Activated CD4-positive, alpha-beta T cell treated with anti-CD3 and anti-CD28 coated beads, Interleukin-2, amount 10 ng/mL, durations not matched to agents 24 days and 14 days (primary cell): ENCODE measurements at regions not wholly inside any gene's neighbourhood (a gene's known extent, or its start where the extent isn't known, plus 50 kb on each side); places are given as distances from the start of the nearest gene placed in this dataset.

Experiments used
- DNase-seq: peaks from one replicate; pipeline ENCODE4 v3.0.0; 2022
- H3K27ac Mint-ChIP-seq: one replicate; pipeline ENCODE4 v1.8.0; 2022; ENCODE audit warnings: mild to moderate bottlenecking, mixed read lengths
- H3K27me3 Mint-ChIP-seq: one replicate; pipeline ENCODE4 v1.8.0; 2022; ENCODE audit warnings: mixed read lengths
- H3K36me3 Mint-ChIP-seq: one replicate; pipeline ENCODE4 v1.8.0; 2022; ENCODE audit warnings: low read depth, mild to moderate bottlenecking, mixed read lengths
- H3K4me1 Mint-ChIP-seq: one replicate; pipeline ENCODE4 v1.8.0; 2021; ENCODE audit warnings: mixed read lengths
- H3K4me3 Mint-ChIP-seq: one replicate; pipeline ENCODE4 v1.8.0; 2022; ENCODE audit warnings: mild to moderate bottlenecking, moderate library complexity, mixed read lengths
- H3K9me3 Mint-ChIP-seq: one replicate; pipeline ENCODE4 v1.8.0; 2021; ENCODE audit warnings: mixed read lengths
- intact Hi-C: fragments of 100-400 bp; cut with micrococcal nuclease; formaldehyde crosslinking; loops from one replicate; pipeline ENCODE4 v1.15.1; 2023

DNA sequence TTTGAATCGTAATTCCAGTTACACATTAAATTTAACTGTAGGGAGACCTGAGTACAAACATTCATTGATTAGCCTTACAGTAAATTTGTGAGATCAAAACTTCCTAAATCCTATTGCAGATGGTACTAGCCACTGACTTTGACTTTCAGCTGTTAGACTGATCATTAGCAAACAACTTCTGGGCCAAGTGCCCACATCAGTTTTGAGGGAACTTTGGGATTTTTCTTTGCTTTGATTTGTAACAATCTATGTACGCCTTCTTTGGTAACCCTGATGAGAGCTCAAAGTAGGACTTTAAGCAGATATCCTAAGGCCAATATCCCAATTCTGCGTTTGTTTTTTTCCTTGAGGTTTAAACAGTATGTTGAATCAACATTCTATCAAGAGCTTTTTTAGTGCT is 131.5 kb downstream of the DLEU7 start:
- intact Hi-C loops = loop anchor here (10.0 kb wide), 1 partner anchor 203 kb away; no protein-coding TSS in a partner anchor
- peaks cover 15% of the 10 kb centered on the region for H3K4me1 Mint-ChIP-seq
- peaks cover 21% of the 10 kb centered on the region for H3K27me3 Mint-ChIP-seq

DNA sequence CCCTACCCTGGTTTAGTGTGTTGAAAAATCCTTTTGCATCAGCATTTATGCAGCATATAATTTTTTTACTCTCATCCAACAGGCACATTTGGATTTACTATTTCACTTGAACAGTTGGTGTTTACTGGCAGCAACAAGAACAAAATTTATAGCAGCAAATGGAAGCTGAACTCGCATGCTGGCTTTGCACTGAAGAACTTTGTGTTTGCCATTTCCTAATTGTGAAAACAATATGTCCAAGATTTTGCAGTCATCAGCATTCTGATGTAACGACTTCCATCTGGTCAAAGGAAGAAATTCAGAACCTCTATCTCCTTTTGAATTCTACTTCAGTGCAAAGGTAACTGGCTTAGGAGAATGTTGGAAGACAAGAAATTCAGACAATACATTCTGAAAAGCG is 131.0 kb downstream of the DLEU7 start:
- DNase-seq = no peak
- intact Hi-C loops = loop anchor here (10.0 kb wide), 1 partner anchor 202 kb away; no protein-coding TSS in a partner anchor
- H3K4me1 Mint-ChIP-seq = peaks cover 15% of the 10 kb centered on the region
- H3K9me3 Mint-ChIP-seq = peaks cover 3% of the 10 kb centered on the region
- H3K27ac Mint-ChIP-seq = no peak overlapping the region
- no peak overlapping the region for H3K4me3 Mint-ChIP-seq
- H3K27me3 Mint-ChIP-seq = peaks cover 23% of the 10 kb centered on the region
- H3K36me3 Mint-ChIP-seq = no peaks in the 10 kb centered on the region

More for the DNA sequence above, 131.5 kb downstream of the DLEU7 start:
- Mint-ChIP-seq H3K27ac (no peak overlapping the region), H3K4me3 (no peak overlapping the region), H3K36me3 (no peaks in the 10 kb centered on the region), H3K9me3 (peaks cover under 1% of the 10 kb centered on the region)
- no peak for DNase-seq

DNA sequence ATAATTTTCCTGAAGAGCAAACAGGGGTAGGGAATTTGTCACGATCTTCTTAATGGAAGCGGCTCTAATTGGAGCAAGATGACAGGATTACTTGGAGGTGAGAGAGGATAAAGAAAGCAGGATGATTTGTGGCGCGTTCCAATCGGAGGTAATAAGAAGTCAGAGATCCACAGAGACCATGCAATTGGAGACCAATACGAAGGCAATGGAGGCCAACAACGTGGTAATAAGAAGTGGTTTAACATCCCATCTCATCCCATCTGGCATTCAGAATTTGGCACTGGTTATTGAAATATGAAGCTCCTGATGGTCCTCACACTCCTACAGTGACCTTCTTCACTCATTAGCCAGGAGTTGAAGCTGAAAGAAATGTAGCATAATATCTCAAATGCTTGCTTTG is 130.6 kb downstream of the DLEU7 start:
- peaks cover 23% of the 10 kb centered on the region for H3K27me3 Mint-ChIP-seq
- no peak overlapping the region for H3K27ac Mint-ChIP-seq
- H3K4me3 Mint-ChIP-seq = no peak overlapping the region
- intact Hi-C loops = loop anchor here (10.0 kb wide), 1 partner anchor 202 kb away; no protein-coding TSS in a partner anchor
- no peaks in the 10 kb centered on the region for H3K36me3 Mint-ChIP-seq
- H3K9me3 Mint-ChIP-seq = peaks cover 3% of the 10 kb centered on the region
- H3K4me1 Mint-ChIP-seq = peaks cover 15% of the 10 kb centered on the region
- no peak for DNase-seq

DNA sequence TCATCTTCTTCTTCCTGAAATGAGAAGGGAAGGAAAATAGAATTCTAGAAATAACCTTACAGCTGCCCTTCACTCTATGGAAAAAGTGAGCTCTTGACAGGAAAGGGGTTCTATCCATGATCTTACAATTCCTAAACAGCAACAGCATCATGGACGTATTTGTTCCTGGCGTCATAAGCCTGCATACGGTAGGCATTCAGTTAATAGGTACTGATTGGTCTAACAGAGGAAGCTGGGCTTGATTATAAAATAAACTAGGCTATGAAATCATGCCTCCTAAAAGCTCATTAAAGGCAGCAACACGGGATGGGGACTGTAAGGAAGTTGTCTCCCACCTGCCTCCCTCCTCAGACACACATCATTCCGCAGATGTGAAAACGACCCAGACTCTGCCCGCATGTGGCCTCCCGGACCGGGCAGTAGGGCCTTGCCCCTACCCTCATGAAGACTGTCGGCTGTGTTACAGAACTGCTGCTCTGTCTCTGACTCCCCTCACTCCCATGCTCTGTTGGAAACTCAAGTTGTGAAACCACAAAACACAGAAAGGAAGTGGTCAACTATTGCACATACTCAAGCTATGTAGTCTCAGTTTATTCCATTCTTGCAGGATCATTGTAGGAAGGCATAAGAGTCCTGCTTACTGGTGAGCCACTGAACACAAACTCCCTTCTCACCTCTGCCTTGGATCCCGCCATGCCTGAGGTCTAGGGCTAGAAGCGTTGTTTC is 129.8 kb downstream of the DLEU7 start:
- intact Hi-C loops = loop anchor here (1.0 to 10.0 kb wide), 2 partner anchors 42 to 201 kb away; no protein-coding TSS in a partner anchor
- Mint-ChIP-seq H3K27me3 (peaks cover 21% of the 10 kb centered on the region), H3K9me3 (peaks cover 6% of the 10 kb centered on the region), H3K4me1 (peaks cover 15% of the 10 kb centered on the region), H3K4me3 (peak overlapping the region; percentile 66), H3K27ac (peak overlapping the region; percentile 23), H3K36me3 (peaks cover 2% of the 10 kb centered on the region)
- peak; percentile 79 for DNase-seq

DNA sequence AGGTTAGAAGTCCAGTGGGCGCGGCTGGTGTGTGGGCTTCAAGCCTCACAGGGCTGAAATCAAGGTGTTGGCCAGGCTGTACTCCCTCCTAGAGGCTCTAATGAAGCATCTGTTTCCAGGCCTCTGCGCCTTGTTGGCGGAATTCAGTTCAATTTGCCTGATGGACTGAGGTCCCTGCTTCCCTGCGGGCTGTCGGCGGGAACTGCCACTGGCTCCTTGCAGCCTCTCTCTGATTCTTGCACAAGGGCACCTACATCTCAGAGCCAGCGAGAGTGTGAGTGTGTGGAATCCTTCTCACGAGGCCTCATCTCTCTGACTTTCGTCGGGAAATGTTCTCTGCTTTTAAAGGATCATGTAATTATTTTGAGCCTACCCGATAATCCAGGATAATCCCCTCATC is 128.6 kb downstream of the DLEU7 start:
- H3K4me3 Mint-ChIP-seq = no peak overlapping the region
- no peak overlapping the region for H3K27ac Mint-ChIP-seq
- peaks cover 2% of the 10 kb centered on the region for H3K36me3 Mint-ChIP-seq
- peaks cover 15% of the 10 kb centered on the region for H3K4me1 Mint-ChIP-seq
- H3K27me3 Mint-ChIP-seq = peaks cover 24% of the 10 kb centered on the region
- intact Hi-C loops = loop anchor here (1.0 to 10.0 kb wide), 2 partner anchors 40 to 200 kb away; no protein-coding TSS in a partner anchor
- peaks cover 7% of the 10 kb centered on the region for H3K9me3 Mint-ChIP-seq
- no peak for DNase-seq

DNA sequence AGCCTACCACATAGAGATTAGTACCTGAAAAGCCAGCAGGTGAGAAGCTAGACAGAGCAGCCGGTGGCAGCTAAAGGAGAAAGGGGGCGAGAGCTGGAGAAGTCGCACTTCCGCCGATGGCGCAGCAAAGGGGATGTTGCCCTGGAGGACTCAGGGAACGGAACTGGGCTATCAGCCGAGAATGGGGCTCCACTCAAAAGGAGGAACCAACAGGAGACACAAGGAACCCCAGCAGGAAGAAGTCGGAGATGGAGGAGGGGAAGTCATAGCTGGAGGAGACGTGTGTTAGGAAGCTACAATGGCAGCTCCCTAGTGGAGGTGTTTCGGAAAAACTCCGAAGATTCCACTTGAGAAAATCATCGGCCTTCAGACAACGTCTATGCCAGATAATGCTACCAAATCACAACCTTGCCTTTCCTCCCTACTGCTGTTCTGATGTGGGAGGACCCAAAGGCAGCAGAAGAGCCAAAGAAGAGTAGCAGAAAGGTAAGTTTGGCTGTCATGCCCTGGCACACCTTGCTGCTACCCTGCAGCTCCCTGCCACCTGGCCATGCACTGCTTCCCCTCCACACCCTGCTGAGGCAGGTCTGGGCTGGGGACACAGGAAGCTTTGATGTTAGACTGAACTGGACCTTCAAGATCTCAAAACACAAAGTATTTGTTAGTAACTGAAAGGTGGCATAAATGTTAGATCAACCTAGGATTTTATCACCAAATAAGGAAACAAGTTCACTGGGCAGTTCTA is 127.9 kb downstream of the DLEU7 start:
- H3K27ac Mint-ChIP-seq = no peak overlapping the region
- H3K9me3 Mint-ChIP-seq = peaks cover 7% of the 10 kb centered on the region

DNA sequence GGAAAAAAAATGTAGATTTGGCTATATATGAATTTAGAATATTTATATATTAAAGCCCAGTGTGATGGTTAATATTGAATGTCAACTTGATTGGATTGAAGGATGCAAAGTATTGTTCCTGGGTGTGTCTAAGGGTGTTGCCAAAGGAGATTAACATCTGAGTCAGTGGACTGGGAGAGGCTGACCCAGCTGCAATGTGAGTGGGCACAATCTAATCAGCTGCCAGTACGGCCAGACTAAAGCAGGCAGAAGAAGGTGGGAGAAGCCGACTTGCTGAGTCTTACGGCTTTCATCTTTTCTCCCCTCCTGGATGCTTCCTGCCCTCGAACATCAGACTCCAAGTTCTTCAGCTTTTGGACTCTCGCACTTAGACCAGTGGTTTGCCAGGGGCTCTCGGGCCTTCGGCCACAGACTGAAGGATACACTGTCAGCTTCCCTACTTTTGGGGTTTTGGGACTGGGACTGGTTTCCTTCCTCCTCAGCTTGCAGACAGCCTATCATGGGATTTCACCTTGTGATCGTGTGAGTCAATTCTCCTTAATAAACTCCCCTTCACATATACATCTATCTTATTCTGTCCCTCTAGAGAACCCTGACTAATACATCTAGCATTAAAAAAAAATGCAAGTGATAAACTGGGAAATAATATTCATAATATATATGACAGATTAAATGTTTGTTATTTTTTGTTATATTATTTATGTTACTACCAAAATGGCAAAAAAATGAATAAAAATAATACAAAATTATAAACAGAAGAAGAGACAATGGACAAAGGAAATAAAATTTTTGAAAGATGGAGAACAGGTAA is 122.4 kb downstream of the DLEU7 start:
- H3K9me3 Mint-ChIP-seq = peaks cover 7% of the 10 kb centered on the region
- H3K36me3 Mint-ChIP-seq = peaks cover 2% of the 10 kb centered on the region

More for the DNA sequence above, 127.9 kb downstream of the DLEU7 start:
- Mint-ChIP-seq H3K27me3 (peaks cover 30% of the 10 kb centered on the region), H3K4me3 (no peak overlapping the region), H3K36me3 (peaks cover 2% of the 10 kb centered on the region), H3K4me1 (peaks cover 15% of the 10 kb centered on the region)
- DNase-seq = no peak
- intact Hi-C loops = loop anchor here (10.0 kb wide), 1 partner anchor 199 kb away; no protein-coding TSS in a partner anchor

DNA sequence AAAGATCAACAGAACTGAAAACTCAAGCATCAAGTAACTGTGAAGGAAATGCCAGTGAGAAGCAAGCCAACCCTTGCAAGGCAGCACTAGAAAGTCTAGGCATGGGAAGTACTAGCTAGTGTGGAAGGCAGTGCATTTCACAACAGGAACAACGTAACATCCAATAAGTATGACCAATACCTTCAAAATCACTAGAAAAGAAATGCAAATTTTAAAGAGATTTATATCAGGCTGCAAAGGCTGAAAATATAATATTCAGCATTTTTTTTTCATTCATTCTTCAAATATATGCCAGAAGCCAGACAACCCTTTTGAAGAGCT is 121.9 kb downstream of the DLEU7 start:
- no peak overlapping the region for H3K27ac Mint-ChIP-seq
- no peak overlapping the region for H3K4me3 Mint-ChIP-seq
- no peaks in the 10 kb centered on the region for H3K4me1 Mint-ChIP-seq
- peaks cover 2% of the 10 kb centered on the region for H3K36me3 Mint-ChIP-seq
- H3K27me3 Mint-ChIP-seq = peaks cover 26% of the 10 kb centered on the region
- H3K9me3 Mint-ChIP-seq = peaks cover 7% of the 10 kb centered on the region
- intact Hi-C loops = no loop called here
- DNase-seq = no peak

More for the DNA sequence above, 122.4 kb downstream of the DLEU7 start:
- Mint-ChIP-seq H3K27ac (no peak overlapping the region), H3K4me3 (no peak overlapping the region), H3K4me1 (no peaks in the 10 kb centered on the region), H3K27me3 (peaks cover 24% of the 10 kb centered on the region)
- intact Hi-C loops = no loop called here
- no peak for DNase-seq

DNA sequence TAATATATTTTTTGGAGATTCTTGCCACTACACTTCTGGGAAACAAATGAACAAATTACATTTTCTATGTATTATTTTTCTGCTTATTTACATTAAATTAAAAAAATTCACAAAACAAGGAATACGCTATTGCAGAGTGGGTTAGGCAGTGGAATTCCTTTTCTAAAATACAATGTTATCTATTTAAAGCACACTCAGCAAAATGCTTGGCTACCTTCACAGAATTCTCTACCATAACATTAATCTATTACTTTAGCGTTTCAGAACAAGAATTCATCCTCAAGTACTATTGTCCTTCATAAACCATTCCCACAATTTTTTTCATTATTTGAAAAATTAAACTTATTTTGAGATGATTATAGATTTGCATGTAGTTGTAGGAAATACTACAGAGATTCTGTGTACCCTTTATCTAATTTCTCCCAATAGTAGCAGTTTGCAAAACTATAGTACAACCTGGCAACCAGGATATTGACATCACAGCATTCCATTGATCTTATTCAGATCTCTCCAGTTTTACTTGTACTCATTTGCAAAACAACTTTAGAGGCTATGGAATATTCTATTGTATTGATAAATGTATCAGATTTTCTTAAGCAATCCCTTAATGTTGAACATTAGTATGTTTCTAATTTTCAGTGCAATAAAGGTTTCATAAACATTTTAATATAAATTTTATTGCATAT is 120.9 kb downstream of the DLEU7 start:
- Mint-ChIP-seq H3K27ac (no peak overlapping the region), H3K4me1 (no peaks in the 10 kb centered on the region), H3K36me3 (peaks cover 2% of the 10 kb centered on the region), H3K4me3 (no peak overlapping the region), H3K27me3 (peaks cover 25% of the 10 kb centered on the region), H3K9me3 (peaks cover 3% of the 10 kb centered on the region)
- intact Hi-C loops = no loop called here
- no peak for DNase-seq

DNA sequence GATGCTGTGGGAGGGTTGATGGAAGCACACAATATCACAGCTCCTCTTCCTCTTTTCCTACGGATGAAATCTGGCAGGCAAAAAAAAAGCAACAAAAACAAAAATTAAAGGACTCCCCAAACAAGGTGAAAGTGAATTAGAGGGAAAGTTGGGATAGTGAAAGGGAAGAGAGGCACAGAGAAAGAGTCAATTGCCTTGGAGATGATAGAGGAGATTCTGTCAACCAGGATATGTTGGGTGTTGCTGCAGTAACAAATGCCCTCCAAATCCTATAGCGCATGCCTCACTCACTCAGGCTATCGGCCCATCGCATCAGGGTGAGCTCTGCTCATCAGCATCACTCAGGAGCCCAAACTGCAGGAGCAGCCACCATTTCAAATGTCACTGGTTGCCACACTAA is 119.1 kb downstream of the DLEU7 start:
- DNase-seq = no peak
- H3K27me3 Mint-ChIP-seq = peaks cover 23% of the 10 kb centered on the region
- H3K27ac Mint-ChIP-seq = no peak overlapping the region
- H3K4me3 Mint-ChIP-seq = no peak overlapping the region
- peaks cover 4% of the 10 kb centered on the region for H3K9me3 Mint-ChIP-seq
- no peaks in the 10 kb centered on the region for H3K4me1 Mint-ChIP-seq
- intact Hi-C loops = no loop called here
- no peaks in the 10 kb centered on the region for H3K36me3 Mint-ChIP-seq

DNA sequence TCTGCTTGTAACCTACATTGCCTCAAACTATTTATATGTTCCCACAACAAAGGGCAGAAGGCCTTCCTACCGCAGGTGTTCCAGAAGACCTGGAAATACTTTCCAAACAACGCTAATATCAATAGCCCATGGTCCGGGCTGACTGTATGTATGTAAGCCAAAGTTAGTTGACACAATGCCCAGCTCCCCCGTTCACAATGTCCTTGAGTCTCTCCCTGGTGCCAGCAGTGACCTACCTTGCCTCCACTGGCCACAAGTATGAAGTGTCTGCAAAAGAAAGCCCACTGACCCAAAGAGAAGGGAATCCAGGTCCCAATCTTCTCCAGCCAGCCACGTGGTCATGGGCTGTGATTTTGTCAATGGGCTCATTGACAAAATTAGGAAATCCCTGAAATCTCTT is 118.6 kb downstream of the DLEU7 start:
- no peaks in the 10 kb centered on the region for H3K4me1 Mint-ChIP-seq
- peaks cover 21% of the 10 kb centered on the region for H3K27me3 Mint-ChIP-seq
- no peak for DNase-seq
- H3K36me3 Mint-ChIP-seq = peaks cover under 1% of the 10 kb centered on the region
- intact Hi-C loops = no loop called here
- H3K4me3 Mint-ChIP-seq = no peak overlapping the region
- no peak overlapping the region for H3K27ac Mint-ChIP-seq
- H3K9me3 Mint-ChIP-seq = peaks cover 4% of the 10 kb centered on the region

DNA sequence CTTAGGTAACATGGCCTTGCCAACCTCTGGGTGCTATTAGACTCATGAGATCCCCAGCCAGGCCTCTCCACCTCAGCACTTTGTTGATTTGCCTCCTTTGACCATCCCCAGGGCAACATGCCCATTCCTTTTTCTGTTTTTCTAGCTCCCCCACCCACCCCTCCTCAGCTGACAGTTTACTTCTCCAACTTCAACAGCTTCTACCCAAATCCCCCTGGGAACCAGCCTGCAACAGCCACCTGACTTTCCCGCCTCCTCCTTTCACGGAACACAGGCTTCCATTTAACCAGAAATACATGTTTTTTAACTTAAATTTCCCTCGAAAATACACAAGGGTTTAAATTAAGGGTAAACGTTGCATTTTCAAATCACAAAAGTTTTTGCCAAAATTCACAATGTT is 117.3 kb downstream of the DLEU7 start:
- H3K9me3 Mint-ChIP-seq = peaks cover 10% of the 10 kb centered on the region

DNA sequence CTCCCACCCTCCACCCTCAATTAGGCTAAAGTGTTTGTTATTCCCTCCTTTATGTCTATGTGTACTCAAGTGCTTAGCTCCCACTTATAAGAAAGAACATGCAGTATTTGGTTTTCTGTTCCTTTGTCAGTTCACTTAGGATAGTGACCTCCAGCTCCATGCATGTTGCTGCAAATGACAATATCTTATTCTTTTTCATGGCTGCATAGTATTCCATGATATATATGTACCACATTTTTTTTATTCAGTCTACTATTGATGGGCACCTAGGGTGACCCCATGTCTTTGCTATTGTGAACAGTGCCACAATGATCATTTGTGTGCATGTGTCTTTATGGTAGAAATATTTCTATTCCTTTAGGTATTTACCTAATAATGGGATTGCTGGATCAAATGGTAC is 114.3 kb downstream of the DLEU7 start:
- intact Hi-C loops = no loop called here
- H3K4me1 Mint-ChIP-seq = peaks cover 4% of the 10 kb centered on the region
- DNase-seq = no peak
- H3K27ac Mint-ChIP-seq = no peak overlapping the region
- H3K27me3 Mint-ChIP-seq = peaks cover 15% of the 10 kb centered on the region
- H3K36me3 Mint-ChIP-seq = peaks cover 6% of the 10 kb centered on the region
- peaks cover 10% of the 10 kb centered on the region for H3K9me3 Mint-ChIP-seq
- no peak overlapping the region for H3K4me3 Mint-ChIP-seq

More for the DNA sequence above, 117.3 kb downstream of the DLEU7 start:
- no peak for DNase-seq
- no peak overlapping the region for H3K27ac Mint-ChIP-seq
- intact Hi-C loops = no loop called here
- H3K36me3 Mint-ChIP-seq = peaks cover 4% of the 10 kb centered on the region
- H3K4me1 Mint-ChIP-seq = peaks cover 2% of the 10 kb centered on the region
- peaks cover 15% of the 10 kb centered on the region for H3K27me3 Mint-ChIP-seq
- H3K4me3 Mint-ChIP-seq = no peak overlapping the region
